ENCODE measurements at regions not wholly inside any gene's neighbourhood (a gene's known extent, or its start where the extent isn't known, plus 50 kb on each side); places are given as distances from the start of the nearest gene placed in this dataset.

DNA sequence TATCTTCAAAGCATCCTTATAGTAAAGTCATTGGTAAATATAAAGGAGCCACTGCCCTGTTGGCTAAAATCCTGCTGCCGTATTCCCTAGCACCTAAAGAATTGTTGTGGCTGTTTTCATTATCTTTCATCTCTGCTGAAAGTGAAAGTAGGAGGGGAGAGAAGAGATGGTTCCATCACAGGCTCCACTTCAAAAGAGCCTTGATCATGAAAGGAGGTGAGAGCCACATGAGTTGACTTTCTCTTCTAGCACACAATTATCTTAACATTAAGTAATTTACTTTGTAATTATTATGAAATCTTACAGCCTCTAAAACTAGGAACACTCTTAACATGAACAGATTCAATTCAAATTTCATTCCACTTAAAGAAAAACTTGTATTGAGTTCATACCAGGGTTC, 1050.9 kb upstream of the LRRTM1 start:
- DNase-seq (ENCODE audit: low read depth) = no peak

GRCh38 chr2:81334046-81334445, 1029.5 kb upstream of the LRRTM1 start:
- no peak for DNase-seq (ENCODE audit: low read depth)

DNA sequence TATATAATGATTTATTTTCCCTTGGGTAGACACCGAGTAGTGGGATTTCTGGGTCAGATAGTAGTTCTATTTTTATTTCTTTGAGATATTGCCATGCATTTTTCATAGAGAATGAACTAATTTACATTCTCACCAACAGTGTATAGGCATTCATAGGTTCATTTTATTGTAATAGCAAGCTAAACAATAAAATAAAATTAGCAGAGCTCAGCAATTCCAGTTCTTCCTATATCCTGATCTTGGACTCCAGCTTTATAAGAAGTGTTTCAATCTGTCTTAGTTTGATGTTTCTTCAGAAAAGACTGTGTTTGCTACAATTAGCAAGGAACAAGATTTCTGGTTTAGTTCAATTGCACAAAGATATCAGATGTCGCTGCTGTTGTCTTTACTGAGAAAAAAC, 1024.4 kb upstream of the LRRTM1 start:
- DNase-seq (ENCODE audit: low read depth) = no peak

DNA sequence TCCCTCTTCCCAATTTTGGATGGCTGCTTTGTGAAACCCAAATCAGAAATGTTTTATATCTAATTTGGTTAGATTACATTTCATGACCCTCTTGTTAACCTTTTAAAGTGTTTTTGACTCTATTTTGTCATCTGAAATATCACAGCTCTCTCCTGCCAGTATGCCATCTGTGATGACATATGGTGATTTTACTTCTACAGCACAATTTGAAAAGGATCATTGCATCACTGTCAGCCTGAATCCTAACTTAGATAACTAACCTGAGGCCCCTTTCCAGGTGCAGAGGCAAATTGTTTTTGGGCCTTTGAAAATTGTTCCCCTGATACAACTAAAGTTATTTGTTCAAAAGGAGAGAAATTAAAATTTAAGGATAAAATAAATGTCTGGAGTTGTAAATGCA, 1023.4 kb upstream of the LRRTM1 start:
- DNase-seq (ENCODE audit: low read depth) = no peak

GRCh38 chr2:81324046-81324445, 1019.5 kb upstream of the LRRTM1 start:
- no peak for DNase-seq (ENCODE audit: low read depth)

- no peak for DNase-seq (ENCODE audit: low read depth)
Observed at GRCh38 chr2:81304154-81304830, 999.7 kb upstream of the LRRTM1 start.

DNA sequence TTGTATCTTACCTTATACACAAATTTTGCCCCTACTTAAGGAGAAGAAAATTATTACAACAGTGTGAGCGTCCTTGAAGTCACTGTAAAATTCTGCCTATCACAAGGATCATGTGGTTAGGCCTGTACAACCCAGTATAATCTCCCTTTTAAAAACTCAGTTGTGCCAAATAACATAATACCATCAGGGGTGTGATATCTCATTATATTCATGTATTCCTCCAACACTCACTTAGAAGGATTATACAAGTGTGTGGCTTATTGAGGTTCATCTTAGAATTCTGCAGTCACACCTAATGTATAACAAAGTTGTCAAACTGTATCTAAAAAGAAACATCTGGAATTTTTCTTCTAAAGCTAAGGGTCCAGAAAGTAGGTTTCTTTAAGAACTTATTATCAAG, 998.8 kb upstream of the LRRTM1 start:
- DNase-seq (ENCODE audit: low read depth) = no peak

DNA sequence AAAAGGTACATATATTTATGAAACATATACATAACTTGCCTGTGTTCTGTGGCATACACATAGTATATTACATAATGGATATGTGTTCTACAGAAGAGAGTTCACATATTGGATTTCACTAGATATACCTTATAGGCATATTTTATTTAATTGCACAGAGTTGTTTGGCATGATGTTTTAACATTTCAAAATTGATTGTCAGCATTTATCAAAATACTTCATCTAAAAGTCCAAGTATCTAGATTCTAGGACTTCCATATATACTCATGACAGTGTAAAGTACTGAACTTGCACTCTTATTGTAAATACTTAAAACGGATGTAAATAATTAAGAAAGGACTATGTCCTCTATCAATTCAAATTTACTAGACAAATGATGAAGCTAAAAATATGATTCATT, 995.3 kb upstream of the LRRTM1 start:
- DNase-seq (ENCODE audit: low read depth) = no peak

DNA sequence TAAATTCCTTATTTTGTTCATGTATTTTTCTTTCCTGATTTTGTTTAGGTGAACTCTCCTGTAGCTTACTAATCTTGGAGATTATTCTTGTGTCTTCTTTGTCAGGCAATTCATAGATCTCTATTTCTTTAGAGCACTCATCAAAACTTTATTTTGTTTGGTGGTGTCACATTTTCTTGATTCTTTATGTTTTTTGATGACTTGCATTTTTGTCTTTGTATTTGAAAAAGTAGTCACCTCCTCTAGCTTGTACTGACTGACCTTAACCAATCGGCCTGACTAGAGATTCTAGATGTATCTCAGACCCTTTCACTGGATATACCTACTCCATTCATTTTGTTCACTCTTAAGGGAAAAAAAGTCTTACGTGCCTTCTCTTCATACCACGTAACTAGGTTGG, 986.3 kb upstream of the LRRTM1 start:
- DNase-seq (ENCODE audit: low read depth) = no peak

- no peak for DNase-seq (ENCODE audit: low read depth)
Observed at GRCh38 chr2:81283081-81283480, 978.5 kb upstream of the LRRTM1 start.

DNA sequence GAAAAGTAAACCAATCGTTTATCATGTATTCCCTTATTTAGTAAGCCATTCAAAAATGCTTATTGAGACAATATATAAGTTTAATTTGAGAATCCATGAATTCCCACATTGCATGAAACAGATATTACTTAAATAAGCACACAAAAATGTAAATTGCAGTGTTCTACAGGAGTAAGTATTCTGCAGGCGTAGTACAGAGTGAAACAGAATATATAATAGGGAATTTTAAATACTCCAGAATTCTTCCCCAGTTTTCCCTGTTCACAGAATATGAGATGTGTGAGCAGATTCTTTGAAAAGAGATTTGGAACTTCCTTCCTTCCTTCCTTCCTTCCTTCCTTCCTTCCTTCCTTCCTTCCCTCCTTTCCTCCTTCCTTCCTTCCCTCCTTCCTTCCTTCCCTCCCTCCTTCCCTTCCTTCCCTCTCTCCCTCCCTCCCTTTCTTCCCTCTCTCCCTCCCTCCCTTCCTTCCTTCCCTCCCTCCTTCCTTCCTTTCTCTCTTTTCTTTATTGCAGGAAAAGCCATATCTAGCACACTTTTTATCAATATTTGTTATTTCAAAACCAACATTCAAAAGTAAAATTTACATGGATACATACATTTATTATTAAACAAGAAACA, 977.7 kb upstream of the LRRTM1 start:
- DNase-seq (ENCODE audit: low read depth) = no peak

DNA sequence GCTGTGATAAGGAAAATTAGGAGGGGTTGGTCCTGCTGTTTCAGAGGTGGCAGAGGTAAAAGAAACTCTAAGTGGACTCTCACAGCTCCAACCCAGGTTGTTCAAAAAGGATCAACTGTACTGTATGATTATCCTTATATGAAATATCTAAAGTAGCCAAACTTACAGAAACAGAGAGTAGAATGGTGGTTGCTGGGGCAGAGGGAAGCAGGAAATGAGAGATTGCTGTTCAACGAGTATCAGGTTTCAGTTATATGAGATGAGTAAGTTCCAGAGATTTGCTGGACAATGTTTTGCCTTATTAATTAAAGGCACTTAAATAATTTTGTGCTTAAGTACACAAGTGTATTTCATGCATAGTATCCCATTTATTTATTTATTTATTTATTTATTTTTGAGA, 972.0 kb upstream of the LRRTM1 start:
- DNase-seq (ENCODE audit: low read depth) = no peak

DNA sequence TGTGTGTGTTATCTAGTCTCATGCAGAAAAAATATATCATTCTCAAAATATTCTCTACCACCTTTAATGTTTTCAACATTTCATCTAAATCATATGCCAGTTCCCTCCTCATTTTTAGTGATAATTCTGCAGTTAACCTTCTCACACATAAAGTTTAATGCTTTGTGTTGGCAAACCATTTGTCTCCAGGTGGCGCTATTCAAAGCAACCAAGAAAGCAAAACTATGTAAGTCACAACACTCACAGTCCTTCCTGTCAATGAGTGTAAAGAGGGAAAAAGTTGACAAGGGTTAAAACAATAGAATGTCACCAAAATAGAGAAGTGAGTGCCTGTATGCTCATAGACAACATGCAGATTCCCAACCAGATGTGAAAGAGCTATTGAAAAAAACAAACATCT, 961.6 kb upstream of the LRRTM1 start:
- DNase-seq (ENCODE audit: low read depth) = no peak

DNA sequence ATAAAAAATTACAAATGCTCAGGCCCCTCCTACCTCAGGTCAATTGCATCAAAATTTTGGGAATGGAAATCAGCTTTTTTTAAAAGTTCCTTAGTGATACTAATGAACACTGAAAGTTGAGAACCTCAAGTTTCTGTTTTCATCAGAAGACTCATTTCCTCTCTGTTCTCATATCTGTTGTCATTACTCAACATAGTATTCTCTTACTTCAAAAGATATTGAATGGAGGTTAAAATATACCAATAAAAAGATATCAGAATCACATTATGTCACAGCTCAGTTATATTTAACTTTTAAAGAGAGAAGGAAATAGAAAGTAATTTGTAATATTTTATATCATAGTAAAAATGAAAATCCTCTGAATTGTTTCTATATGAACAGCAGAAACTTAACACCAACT, 959.4 kb upstream of the LRRTM1 start:
- no peak for DNase-seq (ENCODE audit: low read depth)

DNA sequence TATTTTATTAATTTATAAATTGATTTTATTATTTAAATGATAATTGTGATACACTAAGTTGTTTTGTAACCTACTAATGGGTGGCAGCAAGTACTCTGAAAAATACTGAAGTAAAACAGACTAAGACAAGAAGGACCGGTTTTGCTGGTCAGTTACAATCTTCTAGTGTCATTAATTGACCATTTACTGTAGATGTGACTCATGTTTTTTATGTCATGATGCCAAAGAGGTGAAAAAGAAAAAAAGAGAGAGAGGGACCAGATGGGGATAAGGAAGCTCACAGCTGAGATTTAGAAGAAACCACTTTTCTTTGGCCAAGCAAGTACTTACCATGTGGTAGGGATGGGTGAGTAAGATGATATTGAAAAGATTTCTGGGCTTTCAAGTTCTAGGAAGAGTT, 955.8 kb upstream of the LRRTM1 start:
- no peak for DNase-seq (ENCODE audit: low read depth)

DNA sequence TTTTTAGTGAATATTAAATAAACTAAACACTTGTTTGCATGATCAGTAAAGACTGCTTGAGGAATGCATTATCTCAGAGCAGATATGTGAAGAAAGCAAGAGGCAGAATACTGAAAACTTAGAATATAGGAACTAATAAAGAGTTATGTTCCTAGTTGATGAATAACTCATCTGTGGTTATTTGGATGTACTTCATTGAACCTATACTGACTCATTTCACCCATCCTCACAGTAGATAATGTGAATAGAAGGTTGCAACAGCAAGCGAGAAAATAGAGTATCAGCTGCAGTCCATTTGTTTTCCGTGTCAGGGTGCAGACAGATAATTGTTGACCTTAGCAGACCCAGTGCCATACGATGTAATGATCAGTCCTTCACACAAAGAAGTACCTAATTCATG, 945.7 kb upstream of the LRRTM1 start:
- no peak for DNase-seq (ENCODE audit: low read depth)

GRCh38 chr2:81249152-81249551, 944.6 kb upstream of the LRRTM1 start:
- DNase-seq (ENCODE audit: low read depth) = no peak

GRCh38 chr2:81247648-81248047, 943.1 kb upstream of the LRRTM1 start:
- DNase-seq (ENCODE audit: low read depth) = no peak

DNA sequence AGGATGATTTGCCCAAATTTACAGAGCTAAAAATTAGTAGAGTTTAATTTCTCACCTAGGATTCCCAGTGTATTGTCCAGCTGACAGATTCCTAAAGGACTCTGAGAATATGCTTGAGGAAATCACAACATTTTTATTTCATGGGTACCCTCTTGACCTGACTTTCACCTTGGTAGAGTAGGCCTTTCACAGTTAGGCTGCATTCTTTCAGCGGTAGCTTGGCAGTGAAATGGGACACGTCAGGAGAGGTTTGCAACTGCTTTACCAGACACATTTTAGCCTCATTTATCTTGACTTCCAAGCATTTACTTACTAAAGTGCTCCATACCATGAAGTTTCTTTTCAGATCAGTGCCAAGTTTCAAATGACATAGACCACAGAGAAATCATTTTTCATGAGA, 937.9 kb upstream of the LRRTM1 start:
- no peak for DNase-seq (ENCODE audit: low read depth)

GRCh38 chr2:81238462-81238861, 933.9 kb upstream of the LRRTM1 start:
- DNase-seq (ENCODE audit: low read depth) = no peak

DNA sequence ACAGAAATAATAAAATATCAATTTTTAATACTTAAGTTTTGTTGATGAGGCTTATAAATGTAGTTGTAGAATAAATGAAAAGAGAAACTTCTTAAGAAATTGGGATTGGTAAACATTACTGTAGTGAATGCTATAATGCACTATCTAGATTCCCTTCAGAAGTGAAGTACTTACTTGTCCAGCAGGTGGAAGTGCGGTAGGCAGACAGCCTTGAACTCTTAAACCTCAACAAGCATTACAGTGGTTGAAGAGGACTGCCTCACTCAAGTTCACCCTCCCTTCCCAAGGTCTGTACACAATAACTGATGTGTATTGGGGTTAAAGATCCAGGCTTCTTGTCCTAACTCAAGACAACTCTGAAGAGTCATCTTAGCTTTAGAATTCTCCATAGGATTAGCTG, 931.0 kb upstream of the LRRTM1 start:
- no peak for DNase-seq (ENCODE audit: low read depth)

DNA sequence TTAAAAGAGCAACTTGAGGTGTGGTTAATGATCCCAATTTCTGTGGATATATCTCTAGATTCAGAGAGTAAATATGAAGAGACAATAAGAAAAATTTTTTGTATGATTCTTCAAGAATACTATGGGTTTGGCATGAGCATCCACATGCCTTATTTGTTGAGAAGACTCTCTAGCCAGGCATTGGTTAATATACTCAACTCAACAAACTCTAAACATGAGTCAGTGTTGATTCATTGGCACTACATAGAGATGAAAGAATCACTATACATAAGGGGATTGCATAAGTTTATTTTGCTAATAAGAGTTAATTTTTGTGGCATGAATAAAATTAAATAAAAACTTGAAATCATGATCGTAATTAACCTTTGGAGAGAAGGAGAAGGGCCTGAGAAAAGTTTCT, 930.2 kb upstream of the LRRTM1 start:
- DNase-seq (ENCODE audit: low read depth) = no peak

DNA sequence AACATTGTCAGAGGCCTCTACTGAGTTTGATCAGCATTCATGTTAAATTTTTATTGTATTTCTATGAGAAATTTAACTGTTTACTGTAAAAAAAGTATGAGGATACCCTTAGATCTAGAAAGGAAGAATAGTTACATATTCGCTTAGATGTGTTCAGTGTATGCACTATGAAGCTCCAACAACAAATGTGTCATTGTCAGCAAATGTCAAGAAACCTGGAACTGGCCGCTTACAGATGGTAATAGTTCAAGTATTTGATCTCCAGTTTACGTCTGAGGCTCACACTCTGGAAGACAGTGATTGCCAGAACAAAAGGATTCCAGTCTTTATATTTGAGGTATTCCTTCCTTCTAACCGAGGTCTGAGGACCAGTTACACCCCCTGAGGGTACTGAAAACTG, 921.2 kb upstream of the LRRTM1 start:
- no peak for DNase-seq (ENCODE audit: low read depth)

DNA sequence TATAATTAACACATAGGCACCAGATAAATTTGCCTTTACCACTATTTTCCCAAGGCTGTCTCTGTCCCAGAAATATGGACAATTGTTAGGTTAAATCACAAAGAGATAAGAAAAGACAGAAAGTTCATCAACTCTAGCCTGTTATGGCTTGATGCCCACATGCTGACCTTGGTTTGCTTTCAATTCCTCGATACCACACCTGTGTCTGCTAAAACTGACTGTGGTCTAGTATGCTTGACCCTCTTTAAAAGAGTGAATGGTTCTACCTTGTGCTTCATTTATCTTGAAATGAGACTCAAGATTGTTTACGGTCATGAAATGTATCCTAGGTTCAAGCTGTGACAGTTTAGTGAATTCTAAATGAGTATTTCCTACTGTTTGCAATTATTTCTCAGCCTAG, 909.0 kb upstream of the LRRTM1 start:
- DNase-seq (ENCODE audit: low read depth) = no peak
